ENCODE measurements at regions not wholly inside any gene's neighbourhood (a gene's known extent, or its start where the extent isn't known, plus 50 kb on each side); places are given as distances from the start of the nearest gene placed in this dataset.
"Not testable (repeated sequence)": the region's sequence is repeated elsewhere in the genome, so short reads cannot be mapped to it uniquely, and the experiment has no call there.

DNA sequence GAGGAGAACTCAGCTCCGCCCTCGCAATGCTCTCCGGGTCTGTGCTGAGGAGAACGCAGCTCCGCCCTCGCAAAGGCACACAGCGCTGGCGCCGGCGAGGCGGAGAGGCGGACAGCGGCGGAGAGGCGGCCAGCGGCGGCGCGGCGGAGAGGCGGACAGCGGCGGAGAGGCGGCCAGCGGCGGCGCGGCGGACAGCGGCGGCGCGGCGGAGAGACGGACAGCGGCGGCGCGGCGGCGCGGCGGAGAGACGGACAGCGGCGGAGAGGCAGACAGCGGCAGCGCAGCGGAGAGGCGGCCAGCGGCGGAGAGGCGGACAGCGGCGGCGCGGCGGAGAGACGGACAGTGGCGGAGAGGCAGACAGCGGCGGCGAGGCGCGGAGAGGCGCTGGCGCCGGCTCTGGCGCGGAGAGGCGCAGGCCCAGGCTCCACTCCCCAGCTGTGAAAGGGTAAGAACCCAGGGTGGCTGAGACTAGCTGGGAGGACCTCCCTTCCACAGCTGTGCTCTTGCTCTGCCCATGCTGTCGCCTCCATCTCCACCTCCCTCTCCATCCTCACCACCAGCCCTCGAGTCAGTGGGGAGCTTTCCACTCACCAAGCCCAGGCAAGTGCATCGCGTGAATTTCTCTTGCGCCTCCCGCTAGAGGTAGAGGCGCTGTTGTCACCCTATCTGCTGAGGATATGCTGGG, 2879.9 kb downstream of the RPIA start:
- DNase-seq (ENCODE audit: low read depth), result not testable (repeated sequence)

GRCh38 chr2:91573018-91573417, 2881.5 kb downstream of the RPIA start:
- not testable (repeated sequence) for DNase-seq (ENCODE audit: low read depth)

DNA sequence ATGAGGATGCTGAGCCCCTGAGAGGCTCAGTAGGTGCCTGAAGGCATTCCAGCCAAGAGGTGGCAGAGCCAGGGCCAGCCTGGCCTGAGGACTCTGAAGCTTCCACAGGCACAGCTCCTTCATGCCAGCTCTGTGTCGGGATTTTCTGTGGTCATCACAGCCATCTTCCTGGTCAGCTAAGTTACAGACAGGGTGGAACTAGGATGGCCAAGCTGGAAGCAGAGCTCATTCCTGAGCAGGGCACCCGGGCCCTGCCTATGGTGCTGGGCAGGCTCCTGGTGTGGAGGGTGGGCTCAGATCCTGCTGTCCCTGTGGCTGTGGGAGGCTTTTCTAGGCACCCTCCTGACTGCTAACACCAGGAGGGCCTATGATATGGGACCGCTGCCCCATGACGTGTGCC, 2882.3 kb downstream of the RPIA start:
- not testable (repeated sequence) for DNase-seq (ENCODE audit: low read depth)

GRCh38 chr2:91574255-91574654, 2882.8 kb downstream of the RPIA start:
- not testable (repeated sequence) for DNase-seq (ENCODE audit: low read depth)

- DNase-seq (ENCODE audit: low read depth), result not testable (repeated sequence)
Observed at GRCh38 chr2:91575701-91576100, 2884.2 kb downstream of the RPIA start.

GRCh38 chr2:91577406-91577805, 2885.9 kb downstream of the RPIA start:
- DNase-seq (ENCODE audit: low read depth), result not testable (repeated sequence)

DNA sequence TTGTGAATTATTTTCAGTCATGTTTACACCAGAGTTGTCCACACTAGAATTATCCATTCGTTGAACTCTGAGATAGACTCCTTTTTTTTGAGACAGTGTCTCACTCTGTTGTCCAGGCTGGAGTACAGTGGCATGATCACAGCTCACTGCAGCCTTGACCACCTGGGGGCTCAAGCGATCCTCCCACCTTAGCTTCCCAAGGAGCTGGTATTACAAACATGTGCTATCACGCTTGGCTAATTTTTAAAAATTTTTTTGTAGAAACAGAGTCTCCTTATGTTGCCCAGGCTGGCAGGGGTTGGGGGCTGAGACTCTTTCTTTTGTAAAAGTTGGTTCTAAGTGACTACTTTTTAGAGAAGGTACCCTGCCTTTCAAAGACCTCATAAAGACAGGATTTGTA, 2887.2 kb downstream of the RPIA start:
- not testable (repeated sequence) for DNase-seq (ENCODE audit: low read depth)

DNA sequence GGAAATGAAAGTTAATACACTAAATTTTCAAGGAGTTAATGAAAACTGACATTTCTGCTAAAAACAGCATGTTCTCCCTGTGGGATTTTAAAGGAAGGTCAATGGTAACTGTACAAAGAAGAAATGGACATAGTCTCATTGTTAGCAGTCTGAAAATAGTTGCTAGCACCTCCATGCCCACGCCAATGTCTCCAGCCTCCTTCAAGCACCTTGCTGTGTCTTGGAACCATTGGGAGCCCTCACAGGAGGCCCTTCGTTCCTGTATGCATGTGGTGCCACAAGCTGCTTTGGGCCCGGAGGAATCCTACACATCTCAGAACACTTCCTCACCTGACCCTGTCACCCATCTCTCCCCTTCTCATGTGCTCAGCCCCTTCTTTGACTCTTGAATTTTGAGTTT, 2888.1 kb downstream of the RPIA start:
- DNase-seq (ENCODE audit: low read depth), result not testable (repeated sequence)

- DNase-seq (ENCODE audit: low read depth), result not testable (repeated sequence)
Observed at GRCh38 chr2:91580043-91580442, 2888.6 kb downstream of the RPIA start.

GRCh38 chr2:91587098-91587497, 2895.6 kb downstream of the RPIA start:
- DNase-seq (ENCODE audit: low read depth), result not testable (repeated sequence)

DNA sequence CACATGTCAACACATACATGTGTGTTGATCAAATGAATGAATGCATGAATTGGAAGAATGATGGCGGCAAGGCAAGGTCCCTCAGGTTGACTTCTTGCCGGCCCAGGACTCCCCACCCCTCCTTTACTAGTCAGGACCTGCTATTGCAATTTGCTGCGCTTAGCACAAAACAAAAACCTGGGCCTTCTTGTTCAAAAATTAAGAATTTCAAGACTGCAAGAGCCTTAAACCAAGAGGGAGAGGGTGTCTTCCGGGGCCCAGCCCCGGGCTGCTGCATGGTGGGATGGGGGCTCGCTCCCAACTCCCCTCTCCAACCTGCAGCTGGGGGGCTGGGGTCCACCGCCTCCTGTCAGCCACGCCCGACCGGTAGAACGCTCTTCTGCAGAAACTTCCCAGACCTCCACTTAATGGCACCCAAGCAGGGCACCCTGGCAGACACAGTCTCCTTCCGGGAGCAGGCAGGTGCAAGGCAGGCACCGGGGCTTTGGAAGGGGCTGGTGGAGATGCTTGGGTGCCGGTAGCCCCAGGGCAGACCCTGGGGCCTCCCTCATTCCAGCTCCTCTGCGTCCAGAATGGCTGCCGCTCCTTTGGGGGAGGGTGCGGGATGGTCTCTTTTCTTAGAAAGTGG, 2896.5 kb downstream of the RPIA start:
- not testable (repeated sequence) for DNase-seq (ENCODE audit: low read depth)

DNA sequence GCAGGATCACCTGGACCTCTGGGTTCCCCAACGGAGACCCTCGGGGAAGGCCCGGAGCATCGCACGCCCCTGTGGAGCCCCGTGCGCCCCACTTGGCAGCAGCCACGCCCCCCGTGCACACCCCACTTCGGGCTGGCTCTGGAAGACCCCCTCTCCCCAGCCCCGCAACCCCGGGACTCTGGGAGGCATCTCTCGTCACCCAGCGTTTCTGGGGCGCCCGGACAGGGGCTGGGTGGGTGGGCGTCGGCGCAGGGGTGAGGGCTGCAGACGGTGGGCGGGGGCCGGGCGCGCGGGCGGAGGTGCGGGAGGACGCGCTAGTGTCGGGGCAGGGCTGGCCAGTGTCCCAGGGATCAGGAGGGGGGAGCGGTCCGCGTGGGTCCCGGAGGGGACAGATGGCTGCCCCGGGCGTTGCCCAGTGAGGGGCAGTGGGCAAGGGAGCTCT, 2897.3 kb downstream of the RPIA start:
- DNase-seq (ENCODE audit: low read depth), result not testable (repeated sequence)

DNA sequence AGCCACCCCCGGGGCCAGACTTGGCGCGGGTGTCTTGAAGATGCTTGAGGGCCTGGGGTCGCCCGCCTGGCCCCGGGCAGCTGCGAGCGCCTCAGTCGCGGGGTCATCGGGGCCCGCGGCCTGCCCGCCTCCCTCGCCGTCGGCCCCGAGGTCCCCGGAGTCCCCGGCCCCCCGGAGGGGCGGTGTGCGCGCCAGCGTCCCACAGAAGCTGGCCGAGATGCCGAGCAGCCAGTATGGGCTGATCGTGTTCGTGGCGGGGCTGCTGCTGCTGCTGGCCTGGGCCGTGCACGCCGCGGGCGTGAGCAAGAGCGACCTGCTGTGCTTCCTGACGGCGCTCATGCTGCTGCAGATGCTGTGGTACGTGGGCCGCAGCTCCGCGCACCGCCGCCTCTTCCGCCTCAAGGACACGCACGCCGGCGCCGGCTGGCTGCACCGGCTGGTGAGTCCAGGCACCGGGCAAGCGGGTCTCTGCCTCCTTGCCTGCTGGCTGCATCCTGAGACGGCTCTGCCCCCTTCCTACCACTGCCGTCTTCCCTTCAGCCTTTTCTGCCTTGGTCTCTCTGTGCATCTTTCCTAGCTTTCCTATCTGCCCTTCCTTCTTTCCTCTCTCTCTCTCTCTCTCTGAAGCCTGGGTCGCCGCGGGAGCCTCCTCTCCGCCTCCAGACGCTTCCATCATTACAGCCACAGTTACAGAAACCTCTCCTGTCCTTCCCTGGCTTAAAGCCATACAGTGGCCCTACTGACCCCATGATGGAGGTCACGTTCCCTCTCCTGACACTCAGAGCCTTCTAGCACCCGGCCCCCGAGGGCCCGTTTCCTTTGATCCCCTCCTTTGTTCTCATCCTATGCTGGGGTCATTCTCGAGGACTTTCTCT, 2898.2 kb downstream of the RPIA start:
- DNase-seq (ENCODE audit: low read depth), result not testable (repeated sequence)

DNA sequence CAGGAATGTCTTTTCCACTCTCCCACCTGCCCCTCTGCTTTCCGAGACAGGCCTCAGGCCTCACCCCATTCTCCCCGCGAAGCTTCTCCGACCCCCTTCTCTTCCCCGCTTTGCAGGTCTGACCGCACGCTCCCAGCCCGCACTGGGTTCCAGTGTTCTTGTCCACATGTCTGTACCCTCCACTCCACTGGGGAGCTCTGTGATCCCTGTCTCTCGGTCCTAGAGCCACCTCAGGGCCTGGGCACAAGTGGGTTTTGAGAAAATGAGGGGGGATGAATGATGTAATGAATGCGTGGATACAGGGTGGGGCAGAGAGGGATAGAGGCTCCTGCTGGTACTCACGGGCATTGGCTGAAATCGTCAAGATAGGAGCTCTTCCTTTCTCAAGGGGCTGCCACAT, 2898.9 kb downstream of the RPIA start:
- not testable (repeated sequence) for DNase-seq (ENCODE audit: low read depth)

GRCh38 chr2:91591066-91591465, 2899.6 kb downstream of the RPIA start:
- DNase-seq (ENCODE audit: low read depth), result not testable (repeated sequence)

GRCh38 chr2:91597436-91597835, 2906.0 kb downstream of the RPIA start:
- DNase-seq (ENCODE audit: low read depth), result not testable (repeated sequence)

DNA sequence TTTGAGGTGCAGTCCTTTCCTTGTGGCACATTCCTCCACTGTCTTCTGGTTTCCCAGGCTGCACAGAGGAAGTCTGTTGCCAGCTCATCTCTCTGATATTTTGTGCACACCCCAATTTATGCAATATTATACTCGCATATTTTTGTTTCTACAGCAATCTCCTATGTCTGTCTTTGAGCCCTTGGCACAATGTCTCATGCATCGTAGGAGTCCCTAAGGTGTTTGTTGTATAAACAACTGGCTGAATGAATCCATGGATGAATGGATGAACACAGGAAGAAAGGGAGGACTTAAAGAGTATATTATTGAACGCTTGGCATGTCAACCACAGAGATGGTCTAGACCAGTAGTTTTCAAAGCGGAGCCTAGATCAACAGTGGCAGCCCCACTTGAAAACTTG, 2907.0 kb downstream of the RPIA start:
- DNase-seq (ENCODE audit: low read depth), result peak; percentile 40

DNA sequence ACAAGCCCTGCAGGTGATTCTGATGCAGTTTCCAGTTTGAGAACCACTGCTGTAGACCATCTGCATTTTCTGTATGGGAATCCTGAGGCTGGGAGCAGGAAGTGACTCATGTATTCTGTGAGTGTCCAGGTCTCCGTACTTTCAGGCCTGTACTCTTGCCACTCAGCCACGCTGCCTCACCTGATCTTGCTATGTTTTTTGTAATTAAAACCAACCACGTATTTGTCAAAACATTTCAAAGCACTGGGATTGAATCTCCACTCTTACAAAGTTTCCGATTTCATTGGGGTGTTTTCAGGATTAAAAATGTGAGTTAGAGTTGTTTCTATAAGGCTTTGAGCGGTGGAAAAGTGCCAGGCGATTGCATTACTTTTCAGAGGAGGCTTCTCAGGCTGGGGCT, 2907.5 kb downstream of the RPIA start:
- not testable (repeated sequence) for DNase-seq (ENCODE audit: low read depth)

GRCh38 chr2:91602860-91603259, 2911.4 kb downstream of the RPIA start:
- DNase-seq (ENCODE audit: low read depth), result not testable (repeated sequence)

- DNase-seq (ENCODE audit: low read depth), result not testable (repeated sequence)
Observed at GRCh38 chr2:91603996-91604395, 2912.5 kb downstream of the RPIA start.

DNA sequence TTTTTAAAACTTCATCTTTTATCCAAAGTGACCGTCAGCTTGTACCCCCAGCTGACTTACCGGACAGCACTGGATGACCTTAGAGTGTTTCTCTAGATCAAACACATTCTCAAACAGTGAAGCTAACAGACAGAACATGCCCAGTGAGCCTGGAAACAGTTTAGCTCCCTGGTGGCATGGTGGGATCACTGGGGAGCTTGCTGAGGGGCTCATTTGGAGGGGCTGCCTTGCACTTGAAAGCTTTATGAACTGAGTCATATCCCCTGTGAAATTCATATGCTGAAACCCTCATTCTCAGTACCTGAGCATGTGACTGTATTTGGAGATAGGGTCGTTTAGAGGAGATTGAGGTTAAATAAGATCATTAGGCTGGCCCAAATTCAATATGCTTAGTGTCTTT, 2913.2 kb downstream of the RPIA start:
- DNase-seq (ENCODE audit: low read depth), result not testable (repeated sequence)

DNA sequence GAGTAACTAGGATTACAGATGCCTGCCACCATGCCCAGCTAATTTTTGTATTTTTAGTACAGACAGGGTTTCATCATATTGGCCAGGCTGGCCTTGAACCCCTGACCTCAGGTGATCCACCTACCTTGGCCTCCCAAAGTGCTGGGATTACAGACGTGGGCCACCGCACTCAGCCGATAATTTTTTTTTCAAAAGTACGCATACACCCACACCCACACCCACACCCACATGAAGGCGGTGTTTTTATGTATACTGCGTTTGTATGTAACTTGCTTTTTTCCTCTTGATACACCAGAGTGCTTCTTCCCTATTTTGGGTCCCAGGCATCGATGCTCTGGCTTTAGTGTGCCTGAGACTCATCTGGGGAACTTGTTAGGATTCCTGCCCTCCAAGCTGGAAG, 2932.3 kb downstream of the RPIA start:
- not testable (repeated sequence) for DNase-seq (ENCODE audit: low read depth)

DNA sequence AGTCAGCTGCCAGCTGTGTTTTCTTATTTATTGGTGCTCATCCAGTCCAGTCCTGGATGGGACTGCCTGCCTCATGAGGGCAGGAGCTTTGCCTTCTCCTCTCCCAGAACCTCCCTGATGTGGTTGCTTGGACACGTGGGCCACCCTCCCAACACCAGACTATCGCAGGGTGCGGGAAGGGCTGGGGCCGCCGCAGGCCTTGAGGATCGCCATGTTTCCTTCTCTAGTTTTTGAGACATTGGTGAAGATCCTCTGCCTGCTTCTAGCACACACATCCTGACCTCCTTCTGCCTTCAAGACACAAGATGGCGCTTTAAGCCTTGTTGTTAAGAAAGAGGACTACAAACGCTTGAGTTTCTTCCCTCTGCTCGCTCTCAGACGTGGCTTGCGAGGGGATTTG, 2937.0 kb downstream of the RPIA start:
- not testable (repeated sequence) for DNase-seq (ENCODE audit: low read depth)
